ENCODE measurements at regions not wholly inside any gene's neighbourhood (a gene's known extent, or its start where the extent isn't known, plus 50 kb on each side); places are given as distances from the start of the nearest gene placed in this dataset.

- POLR2A ChIA-PET, result no interaction called here
- TF ChIP-seq HDGF (IDR thresholded peaks at IDR 0.05; ENCODE audit: borderline replicate concordance) (no peak), FOXA1 (IDR thresholded peaks at IDR 0.05) (no peak), CTBP1 (IDR thresholded peaks at IDR 0.05; ENCODE audit: borderline replicate concordance) (no peak), L3MBTL2 (conservative IDR thresholded peaks at IDR 0.05) (no peak), FOXM1 (IDR thresholded peaks at IDR 0.05; ENCODE audit: borderline replicate concordance) (no peak), ELF4 (IDR thresholded peaks at IDR 0.05) (no peak), ZNF384 (IDR thresholded peaks at IDR 0.05) (no peak), TARDBP (IDR thresholded peaks at IDR 0.05) (no peak), LEF1 (IDR thresholded peaks at IDR 0.05; ENCODE audit: borderline replicate concordance) (no peak), NFRKB (IDR thresholded peaks at IDR 0.05) (no peak), FOXK2 (IDR thresholded peaks at IDR 0.05) (no peak)
- CTCF ChIA-PET, result no interaction called here
- DNase-seq (ENCODE audit: extremely low spot score), result no peak
Measured at GRCh38 chr2:37448342-37449120, 104.1 kb downstream of the QPCT start.

GRCh38 chr2:37449761-37450296 is 105.4 kb downstream of the QPCT start:
- DNase-seq (ENCODE audit: extremely low spot score), result no peak
- ChIA-PET CTCF (interaction anchor here (0.6 to 0.7 kb wide), 2 partner anchors 61 to 70 kb away, joined by 3 read pairs; no protein-coding TSS in a partner anchor), POLR2A (no interaction called here)
- TF ChIP-seq CTBP1 (IDR thresholded peaks at IDR 0.05; ENCODE audit: borderline replicate concordance), result no peak
- no peak for TF ChIP-seq HDGF (IDR thresholded peaks at IDR 0.05; ENCODE audit: borderline replicate concordance)
- no peak for TF ChIP-seq ZNF384 (IDR thresholded peaks at IDR 0.05)
- TF ChIP-seq NFRKB (IDR thresholded peaks at IDR 0.05), result no peak
- TF ChIP-seq PKNOX1 (IDR thresholded peaks at IDR 0.05), result peak; percentile 66
- TF ChIP-seq LEF1 (IDR thresholded peaks at IDR 0.05; ENCODE audit: borderline replicate concordance), result no peak

GRCh38 chr2:37453027-37453426 is 108.6 kb downstream of the QPCT start:
- ChIA-PET POLR2A (no interaction called here), CTCF (no interaction called here)
- DNase-seq (ENCODE audit: extremely low spot score), result no peak
- TF ChIP-seq ZNF384 (IDR thresholded peaks at IDR 0.05), result no peak
- no peak for TF ChIP-seq ELF4 (IDR thresholded peaks at IDR 0.05)
- no peak for TF ChIP-seq SUZ12 (IDR thresholded peaks at IDR 0.05)
- TF ChIP-seq ARNT (IDR thresholded peaks at IDR 0.05), result no peak
- no peak for TF ChIP-seq LEF1 (IDR thresholded peaks at IDR 0.05; ENCODE audit: borderline replicate concordance)
- no peak for TF ChIP-seq FOXM1 (IDR thresholded peaks at IDR 0.05; ENCODE audit: borderline replicate concordance)
- no peak for TF ChIP-seq FOXK2 (IDR thresholded peaks at IDR 0.05)
- TF ChIP-seq TARDBP (IDR thresholded peaks at IDR 0.05), result no peak
- TF ChIP-seq SP1 (IDR thresholded peaks at IDR 0.05), result no peak

GRCh38 chr2:37454851-37455762 is 110.7 kb downstream of the QPCT start:
- POLR2A ChIA-PET, result no interaction called here

GRCh38 chr2:37456479-37456878 is 112.0 kb downstream of the QPCT start:
- ChIA-PET CTCF (no interaction called here), POLR2A (no interaction called here)
- TF ChIP-seq ZNF384 (IDR thresholded peaks at IDR 0.05), result no peak
- TF ChIP-seq LEF1 (IDR thresholded peaks at IDR 0.05; ENCODE audit: borderline replicate concordance), result no peak
- TF ChIP-seq NFRKB (IDR thresholded peaks at IDR 0.05), result no peak
- no peak for TF ChIP-seq SP1 (IDR thresholded peaks at IDR 0.05)
- no peak for TF ChIP-seq FOXA1 (IDR thresholded peaks at IDR 0.05)
- DNase-seq (ENCODE audit: extremely low spot score), result no peak

More at GRCh38 chr2:37454851-37455762, 110.7 kb downstream of the QPCT start:
- CTCF ChIA-PET, result interaction anchor here (0.6 kb wide), 1 partner anchor 24 kb away, joined by 4 read pairs; no protein-coding TSS in a partner anchor
- no peak for DNase-seq (ENCODE audit: extremely low spot score)
- TF ChIP-seq PKNOX1 (IDR thresholded peaks at IDR 0.05), result no peak
- no peak for TF ChIP-seq CTBP1 (IDR thresholded peaks at IDR 0.05; ENCODE audit: borderline replicate concordance)
- no peak for TF ChIP-seq ELF4 (IDR thresholded peaks at IDR 0.05)
- no peak for TF ChIP-seq L3MBTL2 (conservative IDR thresholded peaks at IDR 0.05)
- TF ChIP-seq BHLHE40 (IDR thresholded peaks at IDR 0.05; ENCODE audit: borderline replicate concordance), result no peak
- no peak for TF ChIP-seq HDGF (IDR thresholded peaks at IDR 0.05; ENCODE audit: borderline replicate concordance)
- TF ChIP-seq ARNT (IDR thresholded peaks at IDR 0.05), result no peak
- no peak for TF ChIP-seq ZNF384 (IDR thresholded peaks at IDR 0.05)
- no peak for TF ChIP-seq FOXA1 (IDR thresholded peaks at IDR 0.05)
- no peak for TF ChIP-seq SP1 (IDR thresholded peaks at IDR 0.05)
- TF ChIP-seq LEF1 (IDR thresholded peaks at IDR 0.05; ENCODE audit: borderline replicate concordance), result no peak
- no peak for TF ChIP-seq SUZ12 (IDR thresholded peaks at IDR 0.05)
- TF ChIP-seq FOXK2 (IDR thresholded peaks at IDR 0.05), result no peak
- TF ChIP-seq FOXM1 (IDR thresholded peaks at IDR 0.05; ENCODE audit: borderline replicate concordance), result no peak

GRCh38 chr2:37457401-37457901 is 113.0 kb downstream of the QPCT start:
- ChIA-PET CTCF (no interaction called here), POLR2A (no interaction called here)
- TF ChIP-seq L3MBTL2 (conservative IDR thresholded peaks at IDR 0.05), result no peak
- no peak for TF ChIP-seq NFRKB (IDR thresholded peaks at IDR 0.05)
- TF ChIP-seq BHLHE40 (IDR thresholded peaks at IDR 0.05; ENCODE audit: borderline replicate concordance), result no peak
- TF ChIP-seq FOXA1 (IDR thresholded peaks at IDR 0.05), result no peak
- TF ChIP-seq ARNT (IDR thresholded peaks at IDR 0.05), result no peak
- TF ChIP-seq TARDBP (IDR thresholded peaks at IDR 0.05), result no peak
- no peak for TF ChIP-seq LEF1 (IDR thresholded peaks at IDR 0.05; ENCODE audit: borderline replicate concordance)
- TF ChIP-seq ZNF384 (IDR thresholded peaks at IDR 0.05), result no peak
- no peak for TF ChIP-seq FOXK2 (IDR thresholded peaks at IDR 0.05)
- TF ChIP-seq SP1 (IDR thresholded peaks at IDR 0.05), result no peak
- TF ChIP-seq ELF4 (IDR thresholded peaks at IDR 0.05), result no peak
- no peak for TF ChIP-seq CTBP1 (IDR thresholded peaks at IDR 0.05; ENCODE audit: borderline replicate concordance)
- no peak for TF ChIP-seq SUZ12 (IDR thresholded peaks at IDR 0.05)
- TF ChIP-seq FOXM1 (IDR thresholded peaks at IDR 0.05; ENCODE audit: borderline replicate concordance), result no peak
- no peak for TF ChIP-seq PKNOX1 (IDR thresholded peaks at IDR 0.05)
- no peak for TF ChIP-seq HDGF (IDR thresholded peaks at IDR 0.05; ENCODE audit: borderline replicate concordance)
- DNase-seq (ENCODE audit: extremely low spot score), result no peak

All from HEK293T (cell line).